Ecto neural progenitor cell (in vitro differentiated cells): ENCODE measurements at regions not wholly inside any gene's neighbourhood (a gene's known extent, or its start where the extent isn't known, plus 50 kb on each side); places are given as distances from the start of the nearest gene placed in this dataset.

Experiments
- DNase-seq: peaks from one replicate; pipeline ENCODE4 v3.0.0-alpha.2; 2018; ENCODE audit warnings: low spot score

- DNase-seq: peak; percentile 21
Observed at GRCh38 chr1:30419831-30420230, 303.6 kb downstream of the MATN1 start.

GRCh38 chr1:30418939-30419720, 304.3 kb downstream of the MATN1 start:
- peak; percentile 26 for DNase-seq

GRCh38 chr1:30418061-30418938, 305.1 kb downstream of the MATN1 start:
- peak; percentile 32 for DNase-seq

GRCh38 chr1:30417701-30418046, 305.7 kb downstream of the MATN1 start:
- peak; percentile 43 for DNase-seq

- peak; percentile 37 for DNase-seq
Observed at GRCh38 chr1:30417001-30417700, 306.2 kb downstream of the MATN1 start.

- peak; percentile 16 for DNase-seq
Observed at GRCh38 chr1:30416221-30416820, 307.1 kb downstream of the MATN1 start.

- peak; percentile 33 for DNase-seq
Observed at GRCh38 chr1:30415171-30415940, 308.0 kb downstream of the MATN1 start.

- no peak for DNase-seq
Observed at GRCh38 chr1:30414851-30415165, 308.6 kb downstream of the MATN1 start.

- DNase-seq: peak; percentile 32
Observed at GRCh38 chr1:30414086-30414850, 309.1 kb downstream of the MATN1 start.

- DNase-seq: peak; percentile 30
Observed at GRCh38 chr1:30413606-30414005, 309.8 kb downstream of the MATN1 start.

GRCh38 chr1:30413111-30413440, 310.3 kb downstream of the MATN1 start:
- DNase-seq: peak; percentile 4

- peak; percentile 36 for DNase-seq
Observed at GRCh38 chr1:30412241-30413110, 310.9 kb downstream of the MATN1 start.

GRCh38 chr1:30411206-30411605, 312.2 kb downstream of the MATN1 start:
- DNase-seq: peak; percentile 12

GRCh38 chr1:30410153-30410851, 313.1 kb downstream of the MATN1 start:
- peak; percentile 29 for DNase-seq

GRCh38 chr1:30409476-30410152, 313.8 kb downstream of the MATN1 start:
- DNase-seq: peak; percentile 21

- peak; percentile 35 for DNase-seq
Observed at GRCh38 chr1:30407865-30408580, 315.4 kb downstream of the MATN1 start.

GRCh38 chr1:30406996-30407864, 316.2 kb downstream of the MATN1 start:
- DNase-seq: peak; percentile 47
